Smooth muscle cell (in vitro differentiated cells): ENCODE measurements at regions not wholly inside any gene's neighbourhood (a gene's known extent, or its start where the extent isn't known, plus 50 kb on each side); places are given as distances from the start of the nearest gene placed in this dataset.

Experiments used
- DNase-seq: peaks from one replicate; lab custom pipeline; 2025; ENCODE audit not compliant: unreplicated experiment; lab: John Stamatoyannopoulos, UW
- H2AFZ ChIP-seq: fragments of 200-600 bp; sonication (generic); 2 replicates; pipeline ENCODE4 v1.6.0; 2016; ENCODE audit warnings: antibody characterized with exemption, low read depth, mild to moderate bottlenecking
- H3F3A ChIP-seq: fragments of 200-600 bp; sonication (generic); 2 replicates; pipeline ENCODE4 v1.6.0; 2017; ENCODE audit warnings: antibody characterized with exemption, low read depth
- H3K27ac ChIP-seq: fragments of 200-600 bp; sonication (generic); 2 replicates; pipeline ENCODE4 v1.5.1; 2016; ENCODE audit warnings: low read depth, mild to moderate bottlenecking
- H3K27me3 ChIP-seq: fragments of 200-600 bp; sonication (generic); 2 replicates; pipeline ENCODE4 v1.6.1; 2016; ENCODE audit warnings: low read depth, mild to moderate bottlenecking
- H3K36me3 ChIP-seq: fragments of 200-600 bp; sonication (generic); 2 replicates; pipeline ENCODE4 v1.5.1; 2016; ENCODE audit warnings: low read depth
- H3K4me1 ChIP-seq: fragments of 200-600 bp; sonication (generic); 2 replicates; pipeline ENCODE4 v1.5.1; 2016; ENCODE audit warnings: low read depth
- H3K4me2 ChIP-seq: fragments of 200-600 bp; sonication (generic); 2 replicates; pipeline ENCODE4 v1.6.0; 2016; ENCODE audit warnings: mild to moderate bottlenecking
- H3K4me3 ChIP-seq: fragments of 200-600 bp; sonication (generic); 2 replicates; pipeline ENCODE4 v1.5.1; 2016; ENCODE audit warnings: mild to moderate bottlenecking
- H3K79me2 ChIP-seq: fragments of 200-600 bp; sonication (generic); 2 replicates; pipeline ENCODE4 v1.6.0; 2016; ENCODE audit warnings: low read depth, mild to moderate bottlenecking
- H3K9ac ChIP-seq: fragments of 200-600 bp; sonication (generic); 2 replicates; pipeline ENCODE4 v1.6.0; 2016; ENCODE audit warnings: low read depth
- H3K9me3 ChIP-seq: fragments of 200-600 bp; sonication (generic); replicated peaks from 2 replicates; pipeline ENCODE4 v1.5.1; 2016; ENCODE audit warnings: low read depth
- H4K20me1 ChIP-seq: fragments of 200-600 bp; sonication (generic); 2 replicates; pipeline ENCODE4 v1.6.0; 2016; ENCODE audit warnings: low read depth
- WGBS: methylation state at CpG from one replicate; pipeline ENCODE4 v1.1.7; 2016; ENCODE audit warnings: low lambda C conversion rate; 5-methylcytosine and 5-hydroxymethylcytosine counted together
- TF ChIP-seq, protein P1 (sequence below): fragments of 200-600 bp; sonication (generic); IDR thresholded peaks from 2 replicates; pipeline ENCODE4 v1.5.1; 2017; ENCODE audit warnings: borderline replicate concordance, mild to moderate bottlenecking, antibody characterized with exemption; ENCODE audit not compliant: insufficient read depth, poor library complexity, severe bottlenecking

DNA sequence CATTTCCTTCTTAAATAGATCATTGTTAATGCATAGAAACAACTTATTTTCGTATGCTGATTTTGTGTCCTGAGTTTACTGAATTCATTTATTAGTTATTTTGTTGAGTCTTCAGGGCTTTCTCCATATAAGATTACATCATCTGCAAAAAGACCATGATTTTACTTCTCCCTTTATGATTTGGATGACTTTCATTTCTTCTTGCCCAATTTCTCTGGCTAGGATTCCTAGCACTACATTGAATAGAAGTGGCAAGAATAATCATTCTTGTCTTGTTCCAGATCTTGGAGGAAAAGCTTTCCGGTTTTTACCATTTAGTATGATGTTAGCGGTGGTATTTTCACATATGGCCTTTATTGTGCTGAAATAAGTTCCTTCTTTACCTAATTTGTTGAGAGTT is 303.0 kb upstream of the RTL1 start:
- H3K27me3 ChIP-seq: no peaks in the 10 kb centered on the region
- H3K36me3 ChIP-seq: peaks cover 8% of the 10 kb centered on the region
- no peaks in the 10 kb centered on the region for H3F3A ChIP-seq
- H4K20me1 ChIP-seq: no peaks in the 10 kb centered on the region
- H3K4me2 ChIP-seq: no peak overlapping the region
- no peak overlapping the region for H3K9ac ChIP-seq
- no peaks in the 10 kb centered on the region for H3K4me1 ChIP-seq
- peaks cover 29% of the 10 kb centered on the region for H3K9me3 ChIP-seq
- no peak overlapping the region for H3K27ac ChIP-seq
- H3K4me3 ChIP-seq: no peak overlapping the region
- 92% methylated on average over 3 of the region's 3 CpGs for WGBS
- TF ChIP-seq, protein P1, sequence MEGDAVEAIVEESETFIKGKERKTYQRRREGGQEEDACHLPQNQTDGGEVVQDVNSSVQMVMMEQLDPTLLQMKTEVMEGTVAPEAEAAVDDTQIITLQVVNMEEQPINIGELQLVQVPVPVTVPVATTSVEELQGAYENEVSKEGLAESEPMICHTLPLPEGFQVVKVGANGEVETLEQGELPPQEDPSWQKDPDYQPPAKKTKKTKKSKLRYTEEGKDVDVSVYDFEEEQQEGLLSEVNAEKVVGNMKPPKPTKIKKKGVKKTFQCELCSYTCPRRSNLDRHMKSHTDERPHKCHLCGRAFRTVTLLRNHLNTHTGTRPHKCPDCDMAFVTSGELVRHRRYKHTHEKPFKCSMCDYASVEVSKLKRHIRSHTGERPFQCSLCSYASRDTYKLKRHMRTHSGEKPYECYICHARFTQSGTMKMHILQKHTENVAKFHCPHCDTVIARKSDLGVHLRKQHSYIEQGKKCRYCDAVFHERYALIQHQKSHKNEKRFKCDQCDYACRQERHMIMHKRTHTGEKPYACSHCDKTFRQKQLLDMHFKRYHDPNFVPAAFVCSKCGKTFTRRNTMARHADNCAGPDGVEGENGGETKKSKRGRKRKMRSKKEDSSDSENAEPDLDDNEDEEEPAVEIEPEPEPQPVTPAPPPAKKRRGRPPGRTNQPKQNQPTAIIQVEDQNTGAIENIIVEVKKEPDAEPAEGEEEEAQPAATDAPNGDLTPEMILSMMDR: no peak
- no peaks in the 10 kb centered on the region for H3K79me2 ChIP-seq
- no peak overlapping the region for H2AFZ ChIP-seq
- no peak for DNase-seq

DNA sequence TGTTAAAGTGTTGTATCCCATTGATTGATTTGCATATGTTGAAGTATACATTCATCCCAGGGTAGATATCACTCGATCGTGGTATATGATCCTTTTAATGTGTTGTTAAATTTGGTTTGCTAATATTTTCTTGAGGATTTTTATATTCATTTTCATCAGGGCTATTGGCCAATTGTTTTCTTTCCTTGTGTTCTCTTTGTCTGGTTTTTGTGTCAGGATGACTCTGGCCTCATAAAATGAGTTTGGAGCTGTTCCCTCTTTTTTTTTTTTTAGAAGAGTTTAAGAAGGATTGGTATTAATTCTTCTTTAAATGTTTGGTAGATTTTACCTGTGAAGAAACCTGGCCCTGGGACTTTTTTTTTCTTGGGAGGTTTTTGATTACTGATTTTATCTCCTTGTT is 303.5 kb upstream of the RTL1 start:
- Histone ChIP-seq H3K4me1 (no peaks in the 10 kb centered on the region), H2AFZ (no peak overlapping the region), H3K36me3 (peaks cover 8% of the 10 kb centered on the region), H4K20me1 (no peaks in the 10 kb centered on the region), H3K4me2 (no peak overlapping the region), H3K4me3 (no peak overlapping the region), H3K9ac (no peak overlapping the region), H3K79me2 (no peaks in the 10 kb centered on the region), H3K9me3 (peaks cover 32% of the 10 kb centered on the region), H3K27me3 (no peaks in the 10 kb centered on the region), H3F3A (no peaks in the 10 kb centered on the region), H3K27ac (no peak overlapping the region)
- TF ChIP-seq, protein P1: no peak
- no peak for DNase-seq
- WGBS: 89% methylated on average over 2 of the region's 2 CpGs

DNA sequence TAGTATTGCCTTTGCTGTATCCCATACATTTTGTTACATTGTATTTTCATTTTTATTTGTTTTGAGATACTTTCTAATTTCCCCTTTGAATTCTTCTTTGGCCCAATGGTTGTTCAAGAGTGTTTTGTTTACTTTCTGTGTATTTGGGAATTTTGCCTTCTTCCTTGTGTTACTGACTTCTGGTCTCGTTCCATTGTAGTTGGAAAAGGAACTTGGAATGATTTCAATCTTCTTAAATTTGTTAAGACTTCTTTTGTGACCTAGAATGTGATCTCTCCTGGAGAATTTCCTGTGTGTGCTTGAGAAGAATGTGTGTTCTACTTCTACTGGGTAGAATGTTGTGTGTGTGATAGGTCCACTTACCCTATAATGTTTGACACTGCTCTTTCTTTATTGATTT is 304.4 kb upstream of the RTL1 start:
- H3K36me3 ChIP-seq: peaks cover 8% of the 10 kb centered on the region
- H3K4me1 ChIP-seq: no peaks in the 10 kb centered on the region
- H3K4me2 ChIP-seq: no peak overlapping the region
- no peaks in the 10 kb centered on the region for H3K79me2 ChIP-seq
- no peak overlapping the region for H3K9ac ChIP-seq
- TF ChIP-seq, protein P1: no peak
- no peak overlapping the region for H2AFZ ChIP-seq
- H3K27ac ChIP-seq: no peak overlapping the region
- DNase-seq: no peak
- no peaks in the 10 kb centered on the region for H3K27me3 ChIP-seq
- H3F3A ChIP-seq: no peaks in the 10 kb centered on the region
- no peaks in the 10 kb centered on the region for H4K20me1 ChIP-seq
- WGBS: 94% methylated on average over 1 of the region's 1 CpG
- peaks cover 35% of the 10 kb centered on the region for H3K9me3 ChIP-seq
- no peak overlapping the region for H3K4me3 ChIP-seq

DNA sequence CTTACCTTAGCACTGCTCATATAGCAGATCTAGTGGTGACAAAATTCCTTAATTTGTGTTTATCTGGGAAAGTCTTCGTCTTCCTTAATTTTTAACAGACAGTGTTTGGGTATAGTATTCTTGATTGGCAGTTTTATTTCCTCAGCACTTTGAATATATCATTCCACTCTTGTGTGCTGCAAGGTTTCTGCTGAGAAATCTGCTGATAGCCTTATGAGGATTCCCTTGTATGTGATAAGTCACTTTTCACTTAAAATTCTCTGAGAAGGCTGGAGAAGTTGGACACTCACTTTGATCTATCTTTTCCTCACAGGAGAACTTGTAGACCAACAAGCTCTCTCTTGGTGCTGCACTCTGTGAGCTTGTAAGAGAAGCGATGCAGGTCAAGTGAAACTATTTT is 306.1 kb upstream of the RTL1 start:
- Histone ChIP-seq H3K9ac (no peak overlapping the region), H3F3A (no peaks in the 10 kb centered on the region), H3K36me3 (peaks cover 8% of the 10 kb centered on the region), H3K4me3 (no peak overlapping the region), H4K20me1 (no peaks in the 10 kb centered on the region), H3K79me2 (no peaks in the 10 kb centered on the region), H3K4me2 (no peak overlapping the region), H2AFZ (no peak overlapping the region), H3K9me3 (peaks cover 35% of the 10 kb centered on the region), H3K4me1 (no peaks in the 10 kb centered on the region), H3K27me3 (no peaks in the 10 kb centered on the region), H3K27ac (no peak overlapping the region)
- WGBS: 86% methylated on average over 2 of the region's 2 CpGs
- DNase-seq: no peak
- TF ChIP-seq, protein P1: no peak
